Glutamatergic neuron (in vitro differentiated cells): ENCODE measurements at regions not wholly inside any gene's neighbourhood (a gene's known extent, or its start where the extent isn't known, plus 50 kb on each side); places are given as distances from the start of the nearest gene placed in this dataset.

Source experiments
- DNase-seq: peaks from one replicate; pipeline ENCODE4 v3.0.0; 2022
- H3K27ac Mint-ChIP-seq: one replicate; pipeline ENCODE4 v1.8.0; 2020; ENCODE audit warnings: mild to moderate bottlenecking, mixed read lengths, inconsistent platforms; ENCODE audit not compliant: unreplicated experiment
- H3K27me3 Mint-ChIP-seq: one replicate; pipeline ENCODE4 v1.8.0; 2020; ENCODE audit warnings: mild to moderate bottlenecking, moderate library complexity, mixed read lengths, inconsistent platforms; ENCODE audit not compliant: unreplicated experiment
- H3K36me3 Mint-ChIP-seq: one replicate; pipeline ENCODE4 v1.8.0; 2020; ENCODE audit warnings: mild to moderate bottlenecking, mixed read lengths, inconsistent platforms; ENCODE audit not compliant: unreplicated experiment
- H3K4me1 Mint-ChIP-seq: one replicate; pipeline ENCODE4 v1.8.0; 2020; ENCODE audit warnings: mild to moderate bottlenecking, low read depth, mixed read lengths, inconsistent platforms; ENCODE audit not compliant: unreplicated experiment
- H3K4me3 Mint-ChIP-seq: one replicate; pipeline ENCODE4 v1.8.0; 2020; ENCODE audit warnings: mild to moderate bottlenecking, mixed read lengths, inconsistent platforms; ENCODE audit not compliant: unreplicated experiment
- H3K9me3 Mint-ChIP-seq: one replicate; pipeline ENCODE4 v1.8.0; 2020; ENCODE audit warnings: mild to moderate bottlenecking, moderate library complexity, mixed read lengths, inconsistent platforms; ENCODE audit not compliant: unreplicated experiment
- CTCF ChIP-seq: fragments of 200-600 bp; sonication (generic); IDR thresholded peaks from one replicate; pipeline ENCODE4 v1.5.0; 2021; ENCODE audit not compliant: partially characterized antibody, unreplicated experiment

GRCh38 chr11:19526119-19526518 lies 186.5 kb upstream of the NAV2 start:
- DNase-seq: no peak
- Mint-ChIP-seq H3K4me3 (peak overlapping the region; percentile 73), H3K36me3 (peaks cover 6% of the 10 kb centered on the region), H3K9me3 (peaks cover 11% of the 10 kb centered on the region), H3K27ac (peak overlapping the region; percentile 53), H3K4me1 (peaks cover 58% of the 10 kb centered on the region), H3K27me3 (peaks cover 14% of the 10 kb centered on the region)
- TF ChIP-seq CTCF: no peak

GRCh38 chr11:19525714-19526113 lies 186.9 kb upstream of the NAV2 start:
- H3K9me3 Mint-ChIP-seq: peaks cover 11% of the 10 kb centered on the region
- TF ChIP-seq CTCF: no peak
- peaks cover 6% of the 10 kb centered on the region for H3K36me3 Mint-ChIP-seq
- peaks cover 60% of the 10 kb centered on the region for H3K4me1 Mint-ChIP-seq
- no peak overlapping the region for H3K27ac Mint-ChIP-seq
- H3K4me3 Mint-ChIP-seq: no peak overlapping the region
- DNase-seq: no peak
- peaks cover 14% of the 10 kb centered on the region for H3K27me3 Mint-ChIP-seq

GRCh38 chr11:19525276-19525675 lies 187.4 kb upstream of the NAV2 start:
- Mint-ChIP-seq H3K36me3 (peaks cover 6% of the 10 kb centered on the region), H3K9me3 (peaks cover 11% of the 10 kb centered on the region), H3K4me1 (peaks cover 63% of the 10 kb centered on the region), H3K4me3 (peak overlapping the region; percentile 51), H3K27ac (peak overlapping the region; percentile 88), H3K27me3 (peaks cover 14% of the 10 kb centered on the region)
- no peak for DNase-seq
- no peak for TF ChIP-seq CTCF

GRCh38 chr11:19524171-19524671 lies 188.4 kb upstream of the NAV2 start:
- Mint-ChIP-seq H3K27me3 (peaks cover 14% of the 10 kb centered on the region), H3K4me3 (peak overlapping the region; percentile 62), H3K36me3 (peaks cover 6% of the 10 kb centered on the region), H3K27ac (peak overlapping the region; percentile 81), H3K4me1 (peaks cover 68% of the 10 kb centered on the region), H3K9me3 (peaks cover 11% of the 10 kb centered on the region)
- no peak for TF ChIP-seq CTCF
- peak; percentile 83 for DNase-seq

GRCh38 chr11:19520681-19521080 lies 192.0 kb upstream of the NAV2 start:
- peaks cover 9% of the 10 kb centered on the region for H3K27me3 Mint-ChIP-seq
- peaks cover 42% of the 10 kb centered on the region for H3K4me1 Mint-ChIP-seq
- no peak overlapping the region for H3K4me3 Mint-ChIP-seq
- H3K27ac Mint-ChIP-seq: no peak overlapping the region
- peaks cover 6% of the 10 kb centered on the region for H3K36me3 Mint-ChIP-seq
- no peak for DNase-seq
- no peak for TF ChIP-seq CTCF
- peaks cover 8% of the 10 kb centered on the region for H3K9me3 Mint-ChIP-seq
